HCEC 1CT (cell line): ENCODE measurements at regions not wholly inside any gene's neighbourhood (a gene's known extent, or its start where the extent isn't known, plus 50 kb on each side); places are given as distances from the start of the nearest gene placed in this dataset.
"Not testable (repeated sequence)": the region's sequence is repeated elsewhere in the genome, so short reads cannot be mapped to it uniquely, and the experiment has no call there.

Source experiments
- DNase-seq: peaks from one replicate; pipeline ENCODE4 v3.0.0-alpha.2; 2017

GRCh38 chr12:58009405-58010195, 68.2 kb downstream of the ATP23 start:
- no peak for DNase-seq

GRCh38 chr12:58011676-58012075, 70.3 kb downstream of the ATP23 start:
- no peak for DNase-seq

DNA sequence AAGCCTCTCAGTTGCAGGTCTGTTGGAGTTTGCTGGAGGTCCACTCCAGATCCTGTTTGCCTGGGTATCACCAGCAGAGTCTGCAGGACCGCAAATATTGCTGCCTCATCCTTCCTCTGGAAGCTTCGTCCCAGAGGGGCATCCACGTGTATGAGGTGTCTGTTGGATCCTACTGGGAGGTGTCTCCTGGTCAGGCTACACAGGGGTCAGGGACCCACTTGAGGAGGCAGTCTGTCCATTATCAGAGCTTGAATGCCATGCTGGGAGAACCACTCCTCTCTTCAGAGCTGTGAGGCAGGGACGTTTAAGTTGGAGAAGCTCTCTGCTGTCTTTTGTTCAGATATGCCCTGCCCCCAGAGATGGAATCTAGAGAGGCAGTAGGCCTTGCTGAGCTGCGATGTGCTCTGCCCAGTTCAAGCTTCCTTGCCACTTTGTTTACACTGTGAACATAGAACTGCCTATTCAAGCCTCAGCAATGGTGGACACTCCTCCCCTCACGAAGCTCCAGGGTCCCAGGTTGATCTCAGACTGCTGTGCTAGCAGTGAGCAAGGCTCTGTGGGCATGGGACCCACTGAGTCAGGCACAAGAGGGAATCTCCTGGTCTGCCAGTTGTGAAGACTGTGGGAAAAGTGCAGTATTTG, 81.1 kb downstream of the ATP23 start:
- not testable (repeated sequence) for DNase-seq

- no peak for DNase-seq
Observed at GRCh38 chr12:58025431-58025830, 84.1 kb downstream of the ATP23 start.

GRCh38 chr12:58026426-58026825, 85.1 kb downstream of the ATP23 start:
- DNase-seq = no peak

- no peak for DNase-seq
Observed at GRCh38 chr12:58026897-58027891, 85.8 kb downstream of the ATP23 start.

GRCh38 chr12:58028294-58028693, 86.9 kb downstream of the ATP23 start:
- no peak for DNase-seq

- no peak for DNase-seq
Observed at GRCh38 chr12:58029260-58029659, 87.9 kb downstream of the ATP23 start.

DNA sequence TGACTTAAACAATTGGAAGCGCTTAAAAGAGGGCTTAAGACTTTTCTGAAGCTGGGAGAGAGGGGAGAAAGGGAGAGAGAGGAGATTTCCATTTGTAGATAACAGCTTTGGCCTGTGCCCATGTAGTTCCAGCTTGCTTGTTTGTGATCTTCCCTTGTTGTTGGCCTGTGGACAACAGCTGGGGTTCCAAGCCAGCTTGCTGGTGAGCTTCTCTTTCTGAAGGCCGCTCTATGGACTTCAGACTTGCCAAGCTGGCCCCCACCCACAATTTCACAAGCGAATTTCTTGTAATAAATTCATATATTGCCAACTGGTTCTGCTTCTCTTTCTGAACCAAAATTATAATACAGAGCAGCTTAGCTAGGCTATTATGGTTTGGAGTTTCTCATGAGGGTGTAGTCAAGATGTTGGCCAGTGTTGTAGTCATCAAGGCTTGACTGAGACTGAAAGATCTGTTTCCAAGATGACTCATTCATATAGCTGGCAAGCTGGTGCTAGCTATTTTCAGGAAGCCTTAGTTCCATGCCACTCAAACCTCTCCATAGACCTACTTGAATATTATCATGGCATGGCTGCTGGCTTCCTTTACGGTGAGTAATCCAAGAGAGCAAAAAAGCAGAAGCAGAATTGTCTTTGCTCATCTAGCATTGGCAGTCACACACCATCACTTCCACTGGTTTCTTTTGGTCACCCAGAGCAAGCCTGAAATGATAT, 89.4 kb downstream of the ATP23 start:
- peak; percentile 12 for DNase-seq

DNA sequence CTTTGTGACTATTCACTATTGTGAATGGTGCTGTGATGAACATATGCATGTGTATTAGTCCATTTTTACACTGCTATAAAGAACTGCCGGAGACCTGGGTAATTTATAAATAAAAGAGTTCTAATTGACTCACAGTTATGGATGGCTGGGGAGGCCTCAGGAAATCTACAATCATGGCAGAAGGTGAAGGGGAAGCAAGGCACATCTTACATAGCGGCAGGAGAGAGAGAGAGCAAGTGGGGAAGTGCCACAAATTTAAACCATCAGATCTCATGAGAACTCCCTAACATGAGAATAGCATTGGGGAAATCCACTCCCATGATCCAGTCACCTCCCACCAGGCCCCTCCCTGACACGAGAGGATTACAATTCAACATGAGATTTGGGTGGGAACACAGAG, 90.8 kb downstream of the ATP23 start:
- DNase-seq = no peak

GRCh38 chr12:58033831-58034230, 92.5 kb downstream of the ATP23 start:
- DNase-seq = no peak

DNA sequence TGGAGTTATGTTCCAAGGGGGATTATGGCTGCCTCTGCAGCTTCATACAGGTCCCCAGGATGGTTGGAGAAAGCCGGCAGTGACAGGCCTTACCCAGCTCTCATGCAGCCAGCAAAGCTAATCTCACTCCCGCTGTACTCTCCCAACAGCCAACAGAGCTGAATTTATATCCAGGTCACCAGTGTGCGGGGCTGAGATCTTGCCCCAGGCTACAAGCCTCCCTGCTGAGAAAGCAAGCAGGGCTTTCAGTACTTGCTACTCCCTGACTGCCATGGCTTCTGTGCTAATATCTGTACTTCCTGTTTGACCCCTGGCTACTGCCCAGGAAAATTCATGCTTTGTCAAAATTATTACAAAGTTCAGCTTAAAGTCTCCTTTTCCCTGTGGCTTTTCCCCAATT, 92.9 kb downstream of the ATP23 start:
- no peak for DNase-seq

DNA sequence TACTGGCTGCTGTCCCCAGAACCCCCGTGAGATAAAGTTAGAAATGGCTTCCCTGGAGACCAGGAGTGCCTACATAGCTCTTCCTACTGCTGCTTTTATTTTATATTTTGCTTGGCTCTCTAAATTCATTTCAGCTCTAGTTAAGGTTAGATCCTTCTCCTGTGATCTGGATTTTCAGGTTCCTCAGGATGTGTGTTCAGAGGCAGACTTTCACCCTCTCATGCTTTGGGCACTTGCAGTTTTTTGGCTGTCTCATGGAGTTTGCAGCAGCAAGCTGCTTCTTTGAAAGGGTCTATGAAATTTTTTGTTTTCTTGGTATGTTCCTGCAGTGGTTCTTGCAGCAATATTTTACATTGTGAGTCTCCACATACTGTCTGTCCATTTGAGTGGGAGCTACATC, 93.3 kb downstream of the ATP23 start:
- no peak for DNase-seq

- no peak for DNase-seq
Observed at GRCh38 chr12:58041441-58041840, 100.1 kb downstream of the ATP23 start.

DNA sequence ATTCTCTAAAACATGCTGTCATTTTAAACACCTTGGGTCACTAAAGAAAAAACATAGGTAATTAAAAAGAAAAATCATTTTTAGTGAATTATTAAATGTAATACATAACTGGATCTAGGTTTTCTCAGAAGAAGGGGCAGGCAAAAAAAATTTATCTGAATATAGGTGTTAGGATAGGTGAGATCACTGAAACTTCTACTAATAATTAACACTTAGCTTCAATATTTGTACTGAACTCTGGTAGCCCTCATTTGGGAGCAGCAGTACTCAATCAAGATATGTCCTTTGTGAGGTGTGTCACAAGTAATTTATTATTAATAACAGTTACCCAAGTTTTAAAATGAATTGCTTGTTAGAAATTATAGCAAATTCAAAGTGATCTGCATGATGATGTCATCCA, 103.6 kb downstream of the ATP23 start:
- no peak for DNase-seq

GRCh38 chr12:58046271-58046670, 104.9 kb downstream of the ATP23 start:
- DNase-seq = peak; percentile 17

DNA sequence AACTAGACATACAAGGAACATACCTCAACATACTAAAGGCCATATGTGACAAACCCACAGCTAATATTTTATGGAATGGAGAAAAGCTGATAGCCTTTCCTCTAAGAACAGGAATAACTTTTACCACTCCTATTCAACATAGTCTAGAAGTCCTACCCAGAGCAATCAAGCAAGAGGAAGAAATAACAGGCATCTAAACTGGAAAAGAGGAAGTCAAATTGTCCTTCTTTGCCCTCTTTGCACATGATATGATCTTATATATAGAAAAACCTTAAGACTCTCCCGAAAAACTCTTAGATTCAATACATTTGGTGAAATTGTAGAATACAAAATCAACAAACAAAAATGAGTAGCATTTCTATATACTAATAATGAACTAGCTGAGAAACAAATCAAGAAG, 110.0 kb downstream of the ATP23 start:
- no peak for DNase-seq

- DNase-seq = no peak
Observed at GRCh38 chr12:58064666-58065065, 123.3 kb downstream of the ATP23 start.

DNA sequence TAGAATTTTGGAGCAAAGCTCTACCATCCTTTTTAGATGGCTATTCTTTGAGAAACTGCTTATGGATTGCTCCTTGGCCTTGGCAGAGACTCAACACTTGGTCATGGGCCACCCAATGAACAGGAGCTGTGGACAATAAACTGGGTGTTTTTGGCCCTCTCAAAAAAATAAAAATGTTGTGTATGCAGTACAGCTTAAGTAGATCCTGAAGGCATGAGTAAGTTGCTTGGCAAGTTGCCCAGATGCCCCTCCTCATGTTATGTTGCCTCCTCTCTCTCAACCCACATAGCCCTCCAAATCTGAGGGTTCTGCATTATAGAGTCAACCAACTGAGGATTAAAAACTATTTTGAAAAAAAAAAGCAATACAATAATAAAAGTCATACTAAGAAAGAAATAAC, 124.9 kb downstream of the ATP23 start:
- DNase-seq = no peak

GRCh38 chr12:58067610-58068387, 126.4 kb downstream of the ATP23 start:
- DNase-seq = peak; percentile 46

GRCh38 chr12:58068706-58069105, 127.3 kb downstream of the ATP23 start:
- no peak for DNase-seq
